HG03159 (cell line): ENCODE measurements at regions not wholly inside any gene's neighbourhood (a gene's known extent, or its start where the extent isn't known, plus 50 kb on each side); places are given as distances from the start of the nearest gene placed in this dataset.

Experiments used
- ATAC-seq: cut with Tn5 transposase; IDR thresholded peaks from one replicate; pipeline ENCODE4 v1.9.1; 2021; ENCODE audit warnings: mild to moderate bottlenecking, moderate library complexity; ENCODE audit not compliant: unreplicated experiment

GRCh38 chr3:115517457-115518050 lies 105.8 kb upstream of the GAP43 start:
- ATAC-seq, result no peak

- ATAC-seq, result no peak
Measured at GRCh38 chr3:115518100-115518852, 105.0 kb upstream of the GAP43 start.

GRCh38 chr3:115520241-115520640 lies 103.1 kb upstream of the GAP43 start:
- no peak for ATAC-seq

- no peak for ATAC-seq
Measured at GRCh38 chr3:115520651-115521245, 102.6 kb upstream of the GAP43 start.

- no peak for ATAC-seq
Measured at GRCh38 chr3:115523458-115523857, 99.9 kb upstream of the GAP43 start.

GRCh38 chr3:115524549-115524948 lies 98.8 kb upstream of the GAP43 start:
- ATAC-seq, result no peak

- ATAC-seq, result no peak
Measured at GRCh38 chr3:115525731-115526130, 97.6 kb upstream of the GAP43 start.

- ATAC-seq, result no peak
Measured at GRCh38 chr3:115533218-115533617, 90.1 kb upstream of the GAP43 start.

- no peak for ATAC-seq
Measured at GRCh38 chr3:115536171-115536570, 87.1 kb upstream of the GAP43 start.

- no peak for ATAC-seq
Measured at GRCh38 chr3:115537669-115538068, 85.6 kb upstream of the GAP43 start.

GRCh38 chr3:115547207-115547606 lies 76.1 kb upstream of the GAP43 start:
- no peak for ATAC-seq

- ATAC-seq, result no peak
Measured at GRCh38 chr3:115548611-115549010, 74.7 kb upstream of the GAP43 start.

GRCh38 chr3:115549071-115549470 lies 74.2 kb upstream of the GAP43 start:
- ATAC-seq, result no peak

GRCh38 chr3:115550285-115550761 lies 73.0 kb upstream of the GAP43 start:
- no peak for ATAC-seq

GRCh38 chr3:115551016-115551415 lies 72.3 kb upstream of the GAP43 start:
- no peak for ATAC-seq

- no peak for ATAC-seq
Measured at GRCh38 chr3:115552007-115552406, 71.3 kb upstream of the GAP43 start.

- no peak for ATAC-seq
Measured at GRCh38 chr3:115553796-115554486, 69.4 kb upstream of the GAP43 start.

- no peak for ATAC-seq
Measured at GRCh38 chr3:115554487-115554807, 68.9 kb upstream of the GAP43 start.

GRCh38 chr3:115562636-115563267 lies 60.6 kb upstream of the GAP43 start:
- no peak for ATAC-seq

- no peak for ATAC-seq
Measured at GRCh38 chr3:115563984-115564383, 59.3 kb upstream of the GAP43 start.

GRCh38 chr3:115571413-115571812 lies 51.9 kb upstream of the GAP43 start:
- no peak for ATAC-seq
